ENCODE measurements at regions not wholly inside any gene's neighbourhood (a gene's known extent, or its start where the extent isn't known, plus 50 kb on each side); places are given as distances from the start of the nearest gene placed in this dataset.
"Not testable (repeated sequence)": the region's sequence is repeated elsewhere in the genome, so short reads cannot be mapped to it uniquely, and the experiment has no call there.

- TF ChIP-seq CTCF (conservative IDR thresholded peaks at IDR 0.05; ENCODE audit: low read length), result no peak
- H3K4me3 ChIP-seq (ENCODE audit: low read length), result no peak overlapping the region
- DNase-seq (ENCODE audit: low read depth), result no peak
These were observed 64.9 kb downstream of the FAM170A start for GRCh38 chr5:119694284-119694683.

GRCh38 chr5:119706049-119706448 is 76.7 kb downstream of the FAM170A start:
- no peak for TF ChIP-seq CTCF (conservative IDR thresholded peaks at IDR 0.05; ENCODE audit: low read length)

GRCh38 chr5:119708076-119708790 is 78.9 kb downstream of the FAM170A start:
- no peak for TF ChIP-seq CTCF (conservative IDR thresholded peaks at IDR 0.05; ENCODE audit: low read length)
- no peak overlapping the region for H3K4me3 ChIP-seq (ENCODE audit: low read length)
- DNase-seq (ENCODE audit: low read depth), result no peak

More at GRCh38 chr5:119706049-119706448, 76.7 kb downstream of the FAM170A start:
- DNase-seq (ENCODE audit: low read depth), result no peak
- H3K4me3 ChIP-seq (ENCODE audit: low read length), result no peak overlapping the region

GRCh38 chr5:119721775-119722174 is 92.4 kb downstream of the FAM170A start:
- no peak for DNase-seq (ENCODE audit: low read depth)
- no peak for TF ChIP-seq CTCF (conservative IDR thresholded peaks at IDR 0.05; ENCODE audit: low read length)
- no peak overlapping the region for H3K4me3 ChIP-seq (ENCODE audit: low read length)

- H3K4me3 ChIP-seq (ENCODE audit: low read length), result not testable (repeated sequence)
- DNase-seq (ENCODE audit: low read depth), result peak; percentile 4
These were observed 95.9 kb downstream of the FAM170A start for GRCh38 chr5:119725291-119725690.

- TF ChIP-seq CTCF (conservative IDR thresholded peaks at IDR 0.05; ENCODE audit: low read length), result no peak
- no peak overlapping the region for H3K4me3 ChIP-seq (ENCODE audit: low read length)
- no peak for DNase-seq (ENCODE audit: low read depth)
These were observed 97.2 kb downstream of the FAM170A start for GRCh38 chr5:119726544-119726943.

- H3K4me3 ChIP-seq (ENCODE audit: low read length), result no peak overlapping the region
- no peak for DNase-seq (ENCODE audit: low read depth)
- no peak for TF ChIP-seq CTCF (conservative IDR thresholded peaks at IDR 0.05; ENCODE audit: low read length)
These were observed 110.9 kb downstream of the FAM170A start for GRCh38 chr5:119740225-119740624.

Measured in AG10803 (cell line).